DMS153 (cell line): ENCODE measurements at regions not wholly inside any gene's neighbourhood (a gene's known extent, or its start where the extent isn't known, plus 50 kb on each side); places are given as distances from the start of the nearest gene placed in this dataset.

Source experiments
- DNase-seq: peaks from one replicate; lab custom pipeline; 2025; lab: John Stamatoyannopoulos, UW

GRCh38 chr1:166221316-166221715 lies 54.5 kb upstream of the FAM78B start:
- no peak for DNase-seq

GRCh38 chr1:166233750-166234366 lies 67.1 kb upstream of the FAM78B start:
- no peak for DNase-seq

- DNase-seq: no peak
Observed at GRCh38 chr1:166235728-166236127, 68.9 kb upstream of the FAM78B start.

GRCh38 chr1:166237675-166238074 lies 70.9 kb upstream of the FAM78B start:
- DNase-seq: no peak

- DNase-seq: no peak
Observed at GRCh38 chr1:166253076-166253779, 86.4 kb upstream of the FAM78B start.

GRCh38 chr1:166258017-166258416 lies 91.2 kb upstream of the FAM78B start:
- DNase-seq: no peak

GRCh38 chr1:166261511-166261910 lies 94.7 kb upstream of the FAM78B start:
- no peak for DNase-seq

GRCh38 chr1:166270476-166271150 lies 103.8 kb upstream of the FAM78B start:
- no peak for DNase-seq

- no peak for DNase-seq
Observed at GRCh38 chr1:166271151-166271538, 104.3 kb upstream of the FAM78B start.

GRCh38 chr1:166272155-166272554 lies 105.4 kb upstream of the FAM78B start:
- no peak for DNase-seq

GRCh38 chr1:166272851-166273250 lies 106.0 kb upstream of the FAM78B start:
- DNase-seq: no peak

GRCh38 chr1:166273618-166274017 lies 106.8 kb upstream of the FAM78B start:
- DNase-seq: no peak

- no peak for DNase-seq
Observed at GRCh38 chr1:166282391-166283137, 115.8 kb upstream of the FAM78B start.

- DNase-seq: no peak
Observed at GRCh38 chr1:166283190-166283589, 116.4 kb upstream of the FAM78B start.

GRCh38 chr1:166283600-166283999 lies 116.8 kb upstream of the FAM78B start:
- DNase-seq: no peak

- DNase-seq: no peak
Observed at GRCh38 chr1:166289309-166290050, 122.7 kb upstream of the FAM78B start.

- DNase-seq: no peak
Observed at GRCh38 chr1:166295656-166296055, 128.9 kb upstream of the FAM78B start.

GRCh38 chr1:166297993-166298392 lies 131.2 kb upstream of the FAM78B start:
- no peak for DNase-seq

- DNase-seq: no peak
Observed at GRCh38 chr1:166300767-166301166, 134.0 kb upstream of the FAM78B start.

GRCh38 chr1:166302989-166303758 lies 136.4 kb upstream of the FAM78B start:
- no peak for DNase-seq

- DNase-seq: no peak
Observed at GRCh38 chr1:166304131-166304530, 137.3 kb upstream of the FAM78B start.
